Activated naive CD8-positive, alpha-beta T cell (primary cell): ENCODE measurements at regions not wholly inside any gene's neighbourhood (a gene's known extent, or its start where the extent isn't known, plus 50 kb on each side); places are given as distances from the start of the nearest gene placed in this dataset.

Experiments used
- H3K27ac Mint-ChIP-seq: one replicate; pipeline ENCODE4 v1.8.0; 2021; ENCODE audit warnings: mixed read lengths
- H3K27me3 Mint-ChIP-seq: one replicate; pipeline ENCODE4 v1.8.0; 2021; ENCODE audit warnings: mixed read lengths
- H3K36me3 Mint-ChIP-seq: one replicate; pipeline ENCODE4 v1.8.0; 2021; ENCODE audit warnings: mixed read lengths
- H3K4me1 Mint-ChIP-seq: one replicate; pipeline ENCODE4 v1.8.0; 2021; ENCODE audit warnings: low read depth, mixed read lengths
- H3K4me3 Mint-ChIP-seq: one replicate; pipeline ENCODE4 v1.8.0; 2021; ENCODE audit warnings: mild to moderate bottlenecking, mixed read lengths
- H3K9me3 Mint-ChIP-seq: one replicate; pipeline ENCODE4 v1.8.0; 2021; ENCODE audit warnings: low read depth, mixed read lengths

DNA sequence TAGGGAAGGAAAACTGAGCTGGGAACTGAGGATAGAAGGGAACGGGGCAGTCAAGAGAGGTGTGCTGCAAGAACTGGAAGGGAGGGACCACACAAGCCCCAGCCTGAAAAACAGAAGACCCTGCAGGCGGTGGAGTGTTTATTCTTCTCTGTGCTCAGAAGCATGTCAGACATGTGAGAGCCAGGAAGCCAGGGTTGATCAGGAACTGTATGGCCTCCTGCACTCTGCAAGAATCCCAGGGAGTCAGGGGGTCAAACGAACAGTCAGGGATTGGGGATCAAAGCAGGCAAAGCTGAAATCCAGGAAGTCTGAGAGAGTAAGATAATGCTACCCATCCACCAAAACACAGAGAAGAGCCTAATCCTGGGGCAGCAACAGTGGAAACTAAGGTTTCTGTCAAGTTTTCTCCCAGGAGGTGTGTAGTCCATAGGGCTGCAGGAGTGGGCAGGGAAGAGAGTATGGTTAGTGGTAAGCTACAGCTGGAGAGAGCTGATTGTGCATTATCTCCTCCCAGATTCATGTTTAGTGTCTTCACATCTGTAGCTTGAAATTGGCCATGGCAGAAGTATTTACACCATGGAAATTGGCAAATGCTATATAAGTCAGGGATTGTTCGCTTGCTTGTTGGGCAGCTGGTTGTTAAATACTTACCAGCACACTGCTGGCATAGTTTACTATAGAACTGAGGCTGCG, 115.4 kb upstream of the SLC44A1 start:
- Mint-ChIP-seq H3K36me3 (no peaks in the 10 kb centered on the region), H3K27me3 (no peaks in the 10 kb centered on the region), H3K27ac (no peak overlapping the region), H3K9me3 (no peaks in the 10 kb centered on the region), H3K4me1 (peaks cover 55% of the 10 kb centered on the region), H3K4me3 (peak overlapping the region; percentile 38)

DNA sequence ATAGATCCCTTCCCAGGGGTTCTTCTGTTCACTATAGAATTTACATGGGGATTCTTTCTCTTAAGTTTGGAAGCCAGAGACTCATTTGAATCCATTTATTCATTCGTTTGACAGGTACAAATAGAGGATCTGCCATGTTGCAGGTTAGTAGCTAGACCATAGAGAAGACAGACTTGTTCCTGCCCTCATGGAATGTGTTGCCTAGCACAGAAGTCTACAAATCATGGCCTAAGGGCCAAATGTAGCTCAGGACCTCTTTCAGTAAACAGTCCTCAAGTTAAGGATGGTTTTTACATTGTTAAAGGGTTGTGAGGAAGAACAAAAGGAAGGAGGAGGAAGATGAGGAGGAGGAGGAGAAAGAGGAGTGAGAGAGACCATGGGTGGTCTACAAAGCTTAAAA, 114.7 kb upstream of the SLC44A1 start:
- Mint-ChIP-seq H3K4me1 (peaks cover 57% of the 10 kb centered on the region), H3K27me3 (no peaks in the 10 kb centered on the region), H3K9me3 (no peaks in the 10 kb centered on the region), H3K4me3 (no peak overlapping the region), H3K36me3 (no peaks in the 10 kb centered on the region), H3K27ac (peak overlapping the region; percentile 19)

DNA sequence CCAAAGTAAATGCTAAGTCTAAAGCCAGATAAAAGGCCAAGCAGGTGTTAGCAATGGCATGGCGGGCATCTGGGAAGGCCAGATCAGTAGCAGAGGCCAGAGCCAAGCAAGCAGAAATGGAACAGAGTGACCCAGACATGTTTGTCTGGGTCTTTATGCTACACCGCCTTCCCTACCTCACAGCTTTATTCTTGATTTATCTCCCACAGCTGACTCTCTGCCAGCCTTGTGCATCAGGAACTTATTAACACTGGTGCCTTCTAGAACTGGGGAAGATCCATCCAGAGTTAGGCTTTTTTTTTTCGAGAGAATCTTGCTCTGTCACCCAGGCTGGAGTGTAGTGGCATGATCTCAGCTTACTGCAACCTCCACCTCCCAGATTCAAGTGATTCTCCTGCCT, 112.5 kb upstream of the SLC44A1 start:
- no peak overlapping the region for H3K4me3 Mint-ChIP-seq
- peaks cover 47% of the 10 kb centered on the region for H3K4me1 Mint-ChIP-seq
- no peak overlapping the region for H3K27ac Mint-ChIP-seq
- H3K27me3 Mint-ChIP-seq = no peaks in the 10 kb centered on the region
- H3K36me3 Mint-ChIP-seq = peaks cover 2% of the 10 kb centered on the region
- no peaks in the 10 kb centered on the region for H3K9me3 Mint-ChIP-seq

DNA sequence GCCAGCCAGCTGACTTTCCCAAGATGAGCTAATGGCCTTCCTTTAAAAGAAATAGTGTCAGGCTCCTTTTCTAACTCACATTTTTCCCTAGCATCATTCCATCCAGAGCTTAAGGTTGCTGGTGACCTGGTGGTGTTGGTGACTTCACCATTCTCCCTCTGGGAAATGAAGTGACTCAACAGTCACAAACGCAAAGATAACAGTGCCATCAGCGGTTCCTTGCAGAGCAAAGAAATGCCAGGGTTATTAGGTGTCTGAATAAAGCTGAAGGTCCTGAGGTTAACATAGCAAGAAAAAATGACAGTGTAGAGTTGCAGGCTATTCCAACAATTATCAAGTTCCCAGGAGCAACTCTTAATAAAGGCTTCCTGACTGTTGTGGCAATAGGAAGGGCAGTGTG, 111.8 kb upstream of the SLC44A1 start:
- H3K9me3 Mint-ChIP-seq = no peaks in the 10 kb centered on the region
- H3K4me3 Mint-ChIP-seq = no peak overlapping the region
- H3K27ac Mint-ChIP-seq = no peak overlapping the region
- H3K36me3 Mint-ChIP-seq = peaks cover 2% of the 10 kb centered on the region
- H3K27me3 Mint-ChIP-seq = no peaks in the 10 kb centered on the region
- H3K4me1 Mint-ChIP-seq = peaks cover 41% of the 10 kb centered on the region

DNA sequence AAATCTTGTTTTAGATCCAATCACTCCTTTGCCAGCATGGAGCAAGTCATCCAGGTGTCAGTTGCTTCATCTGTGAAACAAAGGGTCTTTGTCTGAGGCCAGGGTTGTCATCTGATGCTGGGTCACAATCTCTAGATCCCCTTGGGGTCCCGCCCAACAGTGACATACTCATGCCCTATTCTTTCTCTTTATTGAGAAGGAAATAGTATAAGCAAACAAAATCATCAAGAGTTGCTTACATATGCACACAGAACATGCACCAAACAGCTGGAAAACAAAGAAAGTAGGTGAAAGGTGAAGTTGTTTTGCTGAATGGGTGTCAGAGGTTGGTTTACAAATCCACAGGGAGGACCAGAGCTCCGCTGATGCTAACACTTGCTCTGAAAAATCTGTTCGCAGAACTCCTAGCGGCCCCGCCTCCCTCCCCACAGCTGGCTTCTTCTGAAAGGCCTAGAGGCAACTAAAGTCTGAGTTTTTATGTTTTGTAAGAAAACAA, 106.1 kb upstream of the SLC44A1 start:
- no peaks in the 10 kb centered on the region for H3K27me3 Mint-ChIP-seq
- no peak overlapping the region for H3K27ac Mint-ChIP-seq
- no peak overlapping the region for H3K4me3 Mint-ChIP-seq
- H3K36me3 Mint-ChIP-seq = peaks cover 4% of the 10 kb centered on the region
- H3K9me3 Mint-ChIP-seq = no peaks in the 10 kb centered on the region
- H3K4me1 Mint-ChIP-seq = peaks cover 18% of the 10 kb centered on the region

DNA sequence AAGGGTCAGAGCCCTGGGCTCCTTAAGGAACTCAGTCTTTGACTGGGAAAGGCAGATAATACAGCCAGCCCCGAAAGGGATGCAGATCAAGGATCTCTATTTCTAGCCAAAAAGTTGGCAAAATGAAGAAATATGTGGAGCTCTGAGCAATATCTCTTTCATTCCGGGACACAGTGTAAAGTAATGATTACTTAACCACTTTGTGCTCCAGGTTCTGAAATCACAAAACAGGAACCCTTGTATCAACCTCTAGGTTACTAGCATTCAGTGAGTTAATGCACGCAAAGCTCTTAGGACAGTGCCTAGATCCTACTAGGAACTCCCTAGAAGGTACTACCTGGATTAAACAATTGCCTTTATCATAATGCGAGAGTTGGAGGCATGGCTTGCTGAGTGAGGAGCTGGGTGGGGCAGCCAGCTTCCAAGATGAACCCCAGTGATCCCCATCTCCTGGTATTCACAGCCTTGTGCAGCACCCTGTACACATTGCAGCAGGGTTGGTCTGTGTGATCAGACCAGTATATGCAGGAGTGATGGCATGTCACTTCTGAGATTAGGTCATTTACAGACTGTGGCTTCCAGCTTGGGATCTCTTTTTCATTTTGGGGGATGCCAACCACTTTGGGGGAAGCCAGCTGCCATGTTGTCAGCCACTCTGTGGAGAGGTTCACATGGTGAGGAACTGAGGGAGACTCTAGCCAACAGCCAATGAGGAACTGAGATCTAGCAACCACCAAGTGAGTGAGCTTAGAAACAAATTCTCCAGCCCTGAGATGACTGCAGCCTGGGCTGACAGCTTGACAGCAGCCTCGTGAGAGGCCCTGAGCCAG, 103.1 kb upstream of the SLC44A1 start:
- H3K9me3 Mint-ChIP-seq = no peaks in the 10 kb centered on the region
- H3K36me3 Mint-ChIP-seq = peaks cover 2% of the 10 kb centered on the region
- no peak overlapping the region for H3K4me3 Mint-ChIP-seq
- no peak overlapping the region for H3K27ac Mint-ChIP-seq
- peaks cover 2% of the 10 kb centered on the region for H3K27me3 Mint-ChIP-seq
- peaks cover 19% of the 10 kb centered on the region for H3K4me1 Mint-ChIP-seq

DNA sequence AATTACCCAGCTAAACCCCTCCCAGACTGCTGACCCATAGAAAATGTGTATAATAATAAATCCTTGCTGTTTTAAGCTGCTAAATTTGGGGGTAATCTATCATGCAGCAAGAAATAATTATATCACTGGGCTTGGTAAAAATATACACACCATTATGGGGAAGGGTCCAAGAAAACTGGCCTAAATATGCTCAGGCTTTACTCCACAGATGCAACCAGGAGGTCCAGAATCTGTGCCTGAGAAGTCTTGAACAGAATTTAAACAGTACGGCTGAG, 102.5 kb upstream of the SLC44A1 start:
- peaks cover 19% of the 10 kb centered on the region for H3K4me1 Mint-ChIP-seq
- H3K9me3 Mint-ChIP-seq = no peaks in the 10 kb centered on the region
- H3K36me3 Mint-ChIP-seq = peaks cover 2% of the 10 kb centered on the region
- no peak overlapping the region for H3K4me3 Mint-ChIP-seq
- peaks cover 2% of the 10 kb centered on the region for H3K27me3 Mint-ChIP-seq
- no peak overlapping the region for H3K27ac Mint-ChIP-seq

DNA sequence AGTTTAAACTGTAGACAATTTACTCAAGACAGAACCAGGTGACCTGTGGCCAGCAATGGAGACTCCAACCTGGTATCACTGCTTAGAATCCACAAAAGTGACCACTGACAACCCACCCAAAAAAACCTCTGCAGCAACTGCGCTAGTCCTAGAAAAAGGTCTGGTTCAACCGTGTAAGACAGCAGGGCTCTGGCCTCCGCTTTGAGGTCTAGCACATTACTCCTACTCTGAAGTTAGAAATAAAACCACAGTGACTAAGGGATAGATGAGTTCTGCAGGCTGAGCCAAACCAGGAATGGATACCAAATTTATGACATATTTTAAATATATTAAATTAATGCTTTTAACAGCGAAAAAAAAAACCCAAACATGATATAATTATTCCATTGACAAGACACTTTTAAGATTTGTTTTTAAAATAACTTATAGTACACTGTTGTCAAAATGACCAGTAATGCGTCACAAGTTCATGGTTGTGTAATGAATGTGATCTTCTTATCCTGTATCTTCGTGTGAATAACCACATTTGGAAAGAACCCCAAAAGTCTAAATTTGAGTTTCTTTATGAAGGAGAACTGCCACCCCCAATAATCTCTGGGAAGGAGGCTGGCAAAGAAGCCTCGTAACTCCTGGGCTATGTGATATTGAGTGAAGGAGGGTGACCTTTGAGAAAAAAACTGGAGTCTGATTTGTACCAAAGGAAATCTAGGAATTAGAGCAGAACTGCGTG, 101.9 kb upstream of the SLC44A1 start:
- H3K4me3 Mint-ChIP-seq = no peak overlapping the region
- no peaks in the 10 kb centered on the region for H3K9me3 Mint-ChIP-seq
- peaks cover 2% of the 10 kb centered on the region for H3K27me3 Mint-ChIP-seq
- H3K4me1 Mint-ChIP-seq = peaks cover 19% of the 10 kb centered on the region
- H3K36me3 Mint-ChIP-seq = peaks cover 2% of the 10 kb centered on the region
- H3K27ac Mint-ChIP-seq = no peak overlapping the region

DNA sequence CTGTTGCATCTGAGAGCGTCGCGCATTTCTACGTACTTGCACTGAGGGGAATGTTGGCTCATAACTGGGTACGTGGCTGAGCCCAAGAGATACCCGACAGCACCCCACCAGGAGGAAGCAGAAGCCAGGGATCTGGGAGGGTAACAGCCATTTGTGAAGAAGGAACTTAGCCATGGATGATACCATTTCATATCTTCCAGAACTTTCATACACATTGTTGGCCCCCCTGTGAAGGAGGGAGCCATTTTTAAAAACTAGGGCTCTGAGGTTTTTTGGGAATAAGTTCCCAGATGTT, 101.4 kb upstream of the SLC44A1 start:
- no peak overlapping the region for H3K27ac Mint-ChIP-seq
- no peak overlapping the region for H3K4me3 Mint-ChIP-seq
- no peaks in the 10 kb centered on the region for H3K9me3 Mint-ChIP-seq
- peaks cover 18% of the 10 kb centered on the region for H3K4me1 Mint-ChIP-seq
- peaks cover 2% of the 10 kb centered on the region for H3K27me3 Mint-ChIP-seq
- H3K36me3 Mint-ChIP-seq = peaks cover 2% of the 10 kb centered on the region

DNA sequence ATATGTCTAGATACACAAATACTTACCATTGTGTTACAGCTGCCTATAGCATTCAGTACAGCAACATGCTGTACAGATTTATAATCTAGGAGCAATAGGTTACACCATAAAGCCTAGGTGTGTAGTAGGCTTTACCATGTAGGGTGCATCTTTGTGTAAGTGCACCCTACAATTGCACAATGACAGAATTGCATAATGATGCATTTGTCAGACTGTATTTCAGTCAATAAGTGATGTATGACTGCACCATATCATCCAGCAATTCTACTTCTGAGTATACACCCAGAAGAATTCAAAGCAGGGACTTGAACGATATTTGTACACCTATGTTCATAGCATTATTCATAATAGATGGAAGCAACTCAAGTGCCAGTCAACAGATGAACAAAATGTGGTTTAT, 100.4 kb upstream of the SLC44A1 start:
- Mint-ChIP-seq H3K4me1 (peaks cover 12% of the 10 kb centered on the region), H3K27ac (no peak overlapping the region), H3K36me3 (peaks cover 2% of the 10 kb centered on the region), H3K27me3 (peaks cover 2% of the 10 kb centered on the region), H3K4me3 (no peak overlapping the region), H3K9me3 (no peaks in the 10 kb centered on the region)

DNA sequence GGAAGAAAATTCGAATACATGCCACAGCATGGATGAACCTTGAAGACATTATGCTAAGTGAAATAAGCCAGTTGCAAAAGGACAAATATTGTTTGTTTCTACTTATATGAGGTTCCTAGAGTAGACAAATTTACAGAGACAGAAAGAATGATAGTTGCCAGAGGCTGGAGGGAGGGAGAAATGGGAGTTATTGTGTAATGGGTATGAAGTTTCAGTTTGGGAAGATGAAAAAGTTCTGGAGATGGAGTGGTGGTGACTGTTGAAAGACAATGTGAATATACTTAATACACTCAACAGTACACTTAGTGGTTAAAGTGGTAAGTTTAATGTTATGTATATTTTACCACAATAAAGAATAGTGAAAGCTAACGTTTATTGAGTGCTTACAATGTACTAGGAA, 99.6 kb upstream of the SLC44A1 start:
- Mint-ChIP-seq H3K27me3 (peaks cover 2% of the 10 kb centered on the region), H3K4me3 (no peak overlapping the region), H3K9me3 (no peaks in the 10 kb centered on the region), H3K27ac (no peak overlapping the region), H3K4me1 (peaks cover 8% of the 10 kb centered on the region), H3K36me3 (peaks cover 2% of the 10 kb centered on the region)

DNA sequence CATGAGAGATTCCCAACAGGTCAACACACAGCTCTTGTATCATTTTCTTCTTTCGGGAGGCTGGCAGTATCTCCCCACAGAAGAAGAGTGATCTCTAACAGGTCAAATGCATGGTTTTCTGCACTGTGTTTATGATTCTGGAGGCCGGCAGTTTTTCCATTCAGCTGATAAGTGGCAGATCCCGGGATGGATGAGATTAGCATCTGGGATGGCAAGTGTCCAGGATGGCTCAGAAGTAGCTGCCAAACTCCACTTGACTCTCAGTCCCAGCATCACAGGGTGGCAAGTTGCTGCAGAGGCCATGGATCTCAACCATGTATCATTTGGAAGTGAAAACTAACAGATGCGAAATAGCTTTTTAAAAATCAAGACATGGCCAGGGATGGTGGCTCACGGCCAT, 97.8 kb upstream of the SLC44A1 start:
- Mint-ChIP-seq H3K36me3 (peaks cover 2% of the 10 kb centered on the region), H3K4me1 (peaks cover 13% of the 10 kb centered on the region), H3K9me3 (no peaks in the 10 kb centered on the region), H3K27ac (no peak overlapping the region), H3K27me3 (peaks cover 2% of the 10 kb centered on the region), H3K4me3 (no peak overlapping the region)

DNA sequence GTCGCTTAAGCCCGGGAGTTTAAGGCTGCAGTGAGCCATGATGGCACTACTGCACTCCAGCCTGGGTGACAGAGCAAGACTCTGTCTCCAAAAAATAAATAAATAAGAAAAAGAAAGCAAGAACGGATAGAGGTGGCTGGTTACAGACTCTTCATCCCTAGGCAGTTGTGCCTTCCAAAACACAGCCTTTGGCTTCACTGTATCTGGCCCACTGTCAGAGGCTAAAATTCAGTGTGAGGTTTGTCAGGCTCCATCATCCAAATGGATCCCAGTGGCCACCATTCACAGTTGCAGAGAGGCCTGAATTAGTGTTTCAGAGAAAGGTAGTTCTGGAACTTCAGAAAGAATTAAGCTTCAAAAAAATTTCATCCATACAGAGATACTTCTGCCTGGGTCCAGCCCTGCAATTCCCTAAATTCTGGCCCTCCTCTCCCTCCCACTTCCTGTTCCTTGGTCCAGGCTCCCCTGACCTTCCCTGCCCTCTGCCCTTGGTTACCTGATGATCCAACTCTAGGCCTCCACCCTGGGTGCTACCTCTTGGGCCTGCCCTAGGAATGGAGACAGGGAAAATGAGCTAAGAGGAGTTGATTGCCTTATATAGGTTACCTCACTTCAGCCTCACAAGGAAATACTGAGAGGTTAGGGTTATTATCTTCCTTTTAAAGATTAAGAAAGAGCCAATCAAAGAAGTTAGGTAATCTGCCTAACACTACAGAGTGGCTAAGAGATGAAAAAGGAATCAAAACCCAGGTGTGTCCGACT, 97.2 kb upstream of the SLC44A1 start:
- H3K4me1 Mint-ChIP-seq = peaks cover 13% of the 10 kb centered on the region
- no peak overlapping the region for H3K27ac Mint-ChIP-seq
- peaks cover 2% of the 10 kb centered on the region for H3K27me3 Mint-ChIP-seq
- H3K36me3 Mint-ChIP-seq = peaks cover 2% of the 10 kb centered on the region
- H3K9me3 Mint-ChIP-seq = no peaks in the 10 kb centered on the region
- no peak overlapping the region for H3K4me3 Mint-ChIP-seq

DNA sequence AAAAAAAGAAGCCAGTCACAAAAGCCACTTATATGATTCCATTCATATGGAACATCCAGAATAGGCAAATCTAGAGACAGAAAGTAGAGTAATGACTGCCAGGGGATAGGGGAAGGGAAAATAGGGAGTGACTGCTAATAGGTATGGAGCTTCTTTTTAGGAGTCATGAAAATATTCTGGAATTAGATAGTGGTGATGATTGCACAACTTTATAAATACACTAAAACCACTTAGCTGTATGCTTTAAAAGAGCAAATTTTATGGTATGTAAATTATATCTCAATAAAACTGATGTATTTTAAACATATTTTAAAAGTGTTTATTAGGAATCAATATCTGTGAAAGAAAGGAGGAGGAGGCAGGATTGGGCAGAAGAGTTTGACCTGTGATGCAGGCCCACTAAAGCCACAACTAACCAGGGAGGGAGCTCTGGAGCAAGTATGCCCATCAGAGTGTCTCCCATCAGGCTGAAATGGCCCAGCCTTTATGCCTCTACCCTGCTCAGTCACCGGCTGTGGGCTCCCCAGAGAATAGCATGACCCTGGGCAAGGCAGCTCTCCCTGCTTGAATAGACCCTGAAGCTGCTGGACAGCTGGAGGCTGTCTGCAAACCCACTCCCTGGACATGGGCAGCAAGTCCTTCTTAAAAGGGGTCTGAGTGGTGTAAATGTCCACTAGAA, 96.0 kb upstream of the SLC44A1 start:
- no peak overlapping the region for H3K4me3 Mint-ChIP-seq
- no peak overlapping the region for H3K27ac Mint-ChIP-seq
- peaks cover 2% of the 10 kb centered on the region for H3K27me3 Mint-ChIP-seq
- H3K4me1 Mint-ChIP-seq = peaks cover 10% of the 10 kb centered on the region
- H3K9me3 Mint-ChIP-seq = no peaks in the 10 kb centered on the region
- H3K36me3 Mint-ChIP-seq = no peaks in the 10 kb centered on the region
